ENCODE measurements at regions not wholly inside any gene's neighbourhood (a gene's known extent, or its start where the extent isn't known, plus 50 kb on each side); places are given as distances from the start of the nearest gene placed in this dataset.

GRCh38 chr9:27634879-27635278 lies 61.6 kb upstream of the C9orf72 start:
- no peak for TF ChIP-seq CTCF (IDR thresholded peaks at IDR 0.05)

- TF ChIP-seq CTCF (IDR thresholded peaks at IDR 0.05) = no peak
Observed at GRCh38 chr9:27638716-27639115, 65.4 kb upstream of the C9orf72 start.

- TF ChIP-seq CTCF (IDR thresholded peaks at IDR 0.05) = no peak
Observed at GRCh38 chr9:27645161-27645840, 72.0 kb upstream of the C9orf72 start.

- no peak for TF ChIP-seq CTCF (IDR thresholded peaks at IDR 0.05)
Observed at GRCh38 chr9:27653246-27653645, 80.0 kb upstream of the C9orf72 start.

- TF ChIP-seq CTCF (IDR thresholded peaks at IDR 0.05) = no peak
Observed at GRCh38 chr9:27653957-27654356, 80.7 kb upstream of the C9orf72 start.

GRCh38 chr9:27654629-27655285 lies 81.5 kb upstream of the C9orf72 start:
- TF ChIP-seq CTCF (IDR thresholded peaks at IDR 0.05) = no peak

- TF ChIP-seq CTCF (IDR thresholded peaks at IDR 0.05) = no peak
Observed at GRCh38 chr9:27655441-27655840, 82.2 kb upstream of the C9orf72 start.
